GM19025 (cell line): ENCODE measurements at regions not wholly inside any gene's neighbourhood (a gene's known extent, or its start where the extent isn't known, plus 50 kb on each side); places are given as distances from the start of the nearest gene placed in this dataset.

Experiments used
- ATAC-seq: cut with Tn5 transposase; IDR thresholded peaks from one replicate; pipeline ENCODE4 v1.9.1; 2021; ENCODE audit warnings: mild to moderate bottlenecking, low read depth, moderate library complexity; ENCODE audit not compliant: unreplicated experiment

GRCh38 chr18:30113454-30113853, 929.1 kb downstream of the DSC3 start:
- no peak for ATAC-seq

DNA sequence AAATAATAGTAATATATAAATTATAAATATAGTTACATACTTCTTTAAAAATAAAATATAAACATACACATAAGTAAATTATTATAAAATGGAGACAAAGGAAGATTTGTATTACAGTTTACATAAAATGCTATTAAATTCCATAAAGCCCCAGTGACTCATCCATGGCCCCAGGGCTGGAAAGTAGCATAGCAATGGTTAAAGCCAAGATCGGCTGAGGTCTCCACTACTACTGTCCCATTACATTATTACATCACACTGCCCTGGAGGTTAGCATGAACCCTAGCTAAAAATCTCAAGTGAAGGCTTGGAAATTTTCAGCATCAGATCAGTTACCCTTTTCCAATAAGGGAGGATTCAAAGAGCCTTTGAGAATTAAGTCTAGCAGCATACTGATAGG, 936.2 kb downstream of the DSC3 start:
- no peak for ATAC-seq

DNA sequence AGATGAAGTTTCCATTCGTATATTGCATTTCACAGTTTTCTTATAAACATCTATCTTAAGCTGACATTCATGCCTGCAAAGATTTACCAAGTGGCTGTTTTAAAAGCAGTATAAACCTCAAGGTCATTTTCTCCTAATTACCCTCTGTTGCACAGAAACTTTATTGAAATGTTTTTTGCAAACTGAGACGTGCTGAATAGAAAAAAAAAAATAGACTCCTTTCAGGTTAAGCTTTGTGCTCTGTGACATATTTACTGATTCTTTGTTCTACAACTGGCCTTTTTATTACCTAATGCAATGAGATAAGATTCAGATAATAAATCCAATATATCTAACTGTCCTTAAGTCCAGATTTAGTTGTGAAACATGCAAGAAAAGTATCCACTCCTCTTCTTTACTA, 938.7 kb downstream of the DSC3 start:
- ATAC-seq = no peak

DNA sequence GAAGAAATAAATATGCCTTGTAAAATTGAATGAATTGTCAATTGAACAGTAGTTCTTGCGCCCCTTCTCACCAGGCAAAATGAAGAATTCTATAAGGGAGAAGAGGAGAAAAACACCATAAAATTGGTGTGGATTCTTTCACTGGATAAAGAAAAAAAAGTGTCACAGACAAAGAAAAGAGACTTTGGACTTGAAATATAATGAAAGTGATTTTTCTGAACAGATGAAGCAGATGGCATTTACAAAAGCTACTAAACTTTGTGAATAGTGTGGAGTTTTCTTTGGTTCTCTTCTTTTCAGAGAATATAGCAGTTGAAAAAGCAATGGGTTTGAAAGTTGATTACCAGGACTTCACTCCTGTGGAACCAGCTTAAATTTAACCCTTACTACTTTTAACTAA, 945.7 kb downstream of the DSC3 start:
- ATAC-seq = no peak

GRCh38 chr18:30094556-30094955, 948.0 kb downstream of the DSC3 start:
- no peak for ATAC-seq

DNA sequence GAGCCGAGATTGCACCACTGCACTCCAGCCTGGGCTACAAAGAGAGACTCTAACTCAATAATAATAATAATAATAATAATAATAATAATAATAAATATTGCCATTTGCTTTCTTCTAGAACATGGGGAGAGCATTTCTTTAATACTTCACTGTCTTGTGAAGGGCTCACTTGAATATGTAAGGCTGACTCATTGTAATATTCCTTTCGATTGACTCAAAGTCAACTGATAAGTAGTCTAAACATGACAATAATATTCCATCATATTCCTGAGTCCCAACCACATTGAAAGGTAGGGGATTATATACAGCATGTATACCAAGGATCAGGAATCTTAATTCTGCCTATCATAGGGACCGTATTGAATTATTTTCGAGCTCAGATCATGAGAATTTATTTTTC, 949.2 kb downstream of the DSC3 start:
- ATAC-seq = no peak

DNA sequence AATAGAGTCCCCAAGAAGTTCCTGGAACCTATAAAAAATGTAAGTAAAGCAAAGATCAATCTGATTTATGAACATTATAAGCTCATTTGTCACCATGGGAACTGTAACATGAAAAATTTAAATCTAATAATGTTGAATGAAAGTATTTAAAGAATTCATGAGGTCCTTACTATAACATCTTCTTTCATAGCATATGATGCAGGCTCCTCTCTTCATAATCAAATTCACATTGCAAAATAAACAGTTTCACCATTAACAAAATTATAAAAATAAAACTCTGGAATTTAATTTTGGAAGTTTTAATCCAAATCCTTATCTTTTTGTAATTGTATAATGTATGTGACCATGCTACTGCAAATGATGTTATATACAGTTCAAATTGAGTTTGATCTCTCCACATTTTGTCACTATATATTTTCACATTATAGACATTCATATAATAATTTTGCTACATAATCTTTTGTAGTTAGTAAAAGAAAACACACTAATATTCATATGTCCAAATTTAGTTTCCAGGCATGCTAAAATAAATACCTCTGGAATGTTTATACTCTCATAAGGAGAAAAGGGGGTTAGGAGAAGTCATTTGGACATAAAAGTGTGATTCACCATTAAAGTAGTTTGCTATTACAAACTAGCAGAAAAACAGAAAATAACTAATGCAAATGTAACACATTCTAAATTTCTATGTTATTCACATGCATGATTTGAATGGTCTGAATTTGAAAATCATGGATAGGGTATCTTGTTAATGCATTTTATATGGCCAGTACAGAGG, 954.1 kb downstream of the DSC3 start:
- no peak for ATAC-seq

GRCh38 chr18:30086351-30086750, 956.2 kb downstream of the DSC3 start:
- ATAC-seq = no peak

- ATAC-seq = no peak
Observed at GRCh38 chr18:30081122-30081521, 961.4 kb downstream of the DSC3 start.

GRCh38 chr18:30072609-30073385, 969.7 kb downstream of the DSC3 start:
- no peak for ATAC-seq

- no peak for ATAC-seq
Observed at GRCh38 chr18:30066288-30066687, 976.3 kb downstream of the DSC3 start.

DNA sequence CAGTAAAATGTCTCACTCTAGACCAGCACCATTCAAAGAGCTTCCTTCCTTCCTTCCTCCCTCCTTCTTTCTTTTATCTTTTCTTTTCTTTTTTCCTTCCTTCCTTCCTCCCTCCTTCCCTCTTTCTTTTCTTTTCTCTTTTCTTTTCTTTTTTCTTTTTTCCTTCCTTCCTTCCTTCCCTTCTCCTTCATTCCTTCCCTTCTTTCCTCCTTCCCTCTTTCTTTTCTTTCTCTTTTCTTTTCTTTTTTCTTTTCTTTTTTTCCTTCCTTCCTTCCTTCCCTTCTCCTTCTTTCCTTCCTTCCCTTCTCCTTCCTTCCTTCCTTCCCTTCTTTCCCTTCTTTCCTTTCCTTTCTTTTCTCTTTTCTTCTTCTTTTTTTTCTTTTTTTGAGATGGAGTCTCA, 985.1 kb downstream of the DSC3 start:
- no peak for ATAC-seq

DNA sequence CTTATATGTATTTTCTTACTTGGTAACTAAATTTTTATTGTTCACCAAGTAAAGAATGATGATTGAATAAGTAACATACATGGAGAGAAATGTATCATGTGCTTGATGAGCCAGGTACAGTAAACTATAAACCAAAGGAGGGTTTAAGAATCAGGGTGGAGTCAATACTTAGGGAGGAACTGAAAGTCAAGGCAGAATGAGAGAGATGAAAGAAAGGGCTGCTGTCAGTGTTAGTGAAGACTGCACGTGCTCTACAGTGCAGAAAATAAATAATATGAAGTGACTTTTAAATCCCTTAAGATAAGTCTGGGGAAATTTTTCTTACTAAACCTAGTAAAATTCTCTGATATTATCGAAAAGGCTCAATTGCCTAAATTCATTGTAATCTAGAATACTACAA, 986.0 kb downstream of the DSC3 start:
- ATAC-seq = no peak

DNA sequence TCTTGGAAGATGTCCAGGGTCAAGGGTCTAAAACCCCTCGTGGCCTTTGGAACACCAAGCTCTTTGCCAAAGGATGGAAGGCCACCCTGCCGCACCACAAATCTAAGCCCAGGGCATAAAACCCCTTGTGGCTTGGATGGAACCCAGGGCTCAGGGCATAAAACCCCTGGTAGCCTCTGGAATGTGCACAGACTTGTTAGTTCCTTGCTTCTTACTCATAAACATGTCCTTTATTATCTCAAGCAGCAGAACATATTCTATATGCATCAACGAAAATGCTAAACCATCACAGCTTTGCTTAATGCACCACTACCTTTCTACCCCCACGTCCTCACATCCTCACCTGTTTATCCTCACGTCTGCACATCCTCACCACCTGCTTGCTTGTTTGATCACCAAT, 998.0 kb downstream of the DSC3 start:
- ATAC-seq = no peak

DNA sequence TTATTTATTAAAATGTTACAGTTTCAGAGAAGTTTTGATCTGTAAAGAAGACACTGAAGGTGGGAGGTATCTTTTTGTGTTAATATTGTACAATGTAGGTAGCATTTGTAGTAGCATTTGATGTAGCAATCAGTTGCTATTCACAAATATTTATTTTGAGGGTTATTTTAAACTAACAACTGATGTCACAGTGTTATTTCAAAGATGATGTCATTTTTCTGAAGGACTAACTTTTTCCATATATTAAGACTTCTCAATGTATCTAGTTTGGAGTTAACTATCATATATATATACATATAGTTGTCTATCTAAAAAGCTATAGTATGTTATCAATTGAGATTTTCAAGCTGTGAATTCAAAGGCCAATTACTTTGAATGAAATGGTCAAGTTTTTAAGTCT, 1003.3 kb downstream of the DSC3 start:
- no peak for ATAC-seq

DNA sequence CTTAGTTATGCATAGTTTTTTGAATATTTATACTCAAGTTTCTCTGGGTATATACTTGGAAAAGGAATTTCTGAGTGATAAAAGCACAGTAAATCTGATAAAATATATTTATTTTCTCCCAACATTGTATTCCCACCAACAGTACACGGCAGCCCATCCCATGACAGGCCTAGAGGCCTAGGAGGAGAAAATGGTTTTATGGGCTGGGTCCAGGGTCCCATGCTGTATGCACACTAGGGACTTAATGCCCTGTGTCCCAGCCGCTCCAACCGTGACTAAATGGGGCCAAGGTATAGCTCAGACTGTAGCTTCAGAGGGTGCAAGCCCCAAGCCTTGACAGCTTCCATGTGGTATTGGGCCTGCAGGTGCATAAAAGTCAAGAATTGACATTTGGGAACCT, 1007.7 kb downstream of the DSC3 start:
- ATAC-seq = no peak

DNA sequence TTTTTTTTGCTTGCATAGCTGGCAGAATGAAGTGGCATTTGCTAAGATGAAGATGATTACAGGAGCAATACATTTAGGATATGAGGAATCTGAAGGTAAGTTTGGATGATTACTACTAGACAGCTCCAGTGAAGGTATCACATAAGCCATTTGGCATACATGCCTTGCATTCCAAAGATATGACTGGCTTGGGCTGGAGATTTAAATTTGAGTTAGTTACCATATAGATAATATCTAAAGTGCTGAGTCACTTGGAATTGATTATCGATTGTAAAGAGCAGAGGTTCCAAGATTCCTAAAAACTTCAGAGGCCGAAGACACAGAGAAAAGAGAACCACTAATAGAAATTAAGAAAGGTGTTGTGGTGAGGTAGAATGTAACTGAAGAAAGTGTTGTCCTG, 1026.4 kb downstream of the DSC3 start:
- ATAC-seq = no peak

DNA sequence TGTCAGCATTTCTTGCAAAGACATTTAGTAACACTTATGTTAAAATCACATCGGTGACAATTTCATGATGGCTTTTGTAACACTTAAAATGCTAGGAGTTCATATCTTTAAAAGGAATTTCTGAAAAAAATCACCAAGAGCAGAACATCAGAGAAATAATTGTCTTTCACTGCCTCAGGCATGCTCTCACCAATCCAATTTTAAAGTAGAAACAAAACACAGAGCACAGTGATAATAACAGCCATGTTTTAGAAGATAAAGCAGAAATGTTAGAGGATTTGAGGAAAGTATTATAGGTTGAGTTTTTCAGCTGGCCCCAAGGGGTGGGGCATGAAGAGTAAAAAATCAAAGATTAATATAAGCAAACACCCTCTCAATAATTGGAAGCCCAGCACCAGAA, 1037.6 kb downstream of the DSC3 start:
- ATAC-seq = no peak

GRCh38 chr18:29982218-29982617, 1060.3 kb downstream of the DSC3 start:
- no peak for ATAC-seq

GRCh38 chr18:29979881-29980280, 1062.7 kb downstream of the DSC3 start:
- no peak for ATAC-seq

- ATAC-seq = no peak
Observed at GRCh38 chr18:29969876-29970275, 1072.7 kb downstream of the DSC3 start.

DNA sequence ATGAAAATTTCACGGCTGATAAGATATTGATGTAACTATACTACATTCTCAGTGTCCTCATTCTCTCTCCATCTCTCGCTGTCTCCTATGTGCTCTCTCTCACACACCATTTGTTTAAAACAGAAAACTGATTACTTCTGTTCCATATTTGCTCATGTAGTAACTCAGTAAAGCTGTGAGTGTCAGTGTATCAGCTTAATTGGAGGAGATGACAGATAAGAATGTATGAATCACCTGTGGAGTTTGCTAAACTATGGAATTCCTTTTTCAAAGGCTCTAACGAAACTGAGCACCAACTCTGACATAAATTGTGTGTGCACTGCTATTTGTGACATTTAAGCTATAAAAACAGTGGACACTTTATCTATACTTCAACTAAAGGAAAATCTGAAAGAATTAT, 1080.0 kb downstream of the DSC3 start:
- no peak for ATAC-seq
